ENCODE measurements at regions not wholly inside any gene's neighbourhood (a gene's known extent, or its start where the extent isn't known, plus 50 kb on each side); places are given as distances from the start of the nearest gene placed in this dataset.

- no peak for ATAC-seq (replicated peaks)
- Mint-ChIP-seq H3K9me3 (no peaks in the 10 kb centered on the region), H3K4me1 (peaks cover 20% of the 10 kb centered on the region), H3K4me3 (no peak overlapping the region), H3K27ac (peak overlapping the region; percentile 18), H3K36me3 (ENCODE audit: low read depth) (no peaks in the 10 kb centered on the region), H3K27me3 (no peaks in the 10 kb centered on the region)
Observed at GRCh38 chr10:78980354-78980753, 88.4 kb upstream of the ZMIZ1 start.

GRCh38 chr10:78980815-78981214 lies 88.0 kb upstream of the ZMIZ1 start:
- peak overlapping the region; percentile 60 for H3K4me3 Mint-ChIP-seq
- no peaks in the 10 kb centered on the region for H3K27me3 Mint-ChIP-seq
- H3K9me3 Mint-ChIP-seq, result no peaks in the 10 kb centered on the region
- peaks cover 18% of the 10 kb centered on the region for H3K4me1 Mint-ChIP-seq
- no peak for ATAC-seq (replicated peaks)
- peak overlapping the region; percentile 18 for H3K27ac Mint-ChIP-seq
- H3K36me3 Mint-ChIP-seq (ENCODE audit: low read depth), result no peaks in the 10 kb centered on the region

- Mint-ChIP-seq H3K4me1 (peaks cover 17% of the 10 kb centered on the region), H3K9me3 (no peaks in the 10 kb centered on the region), H3K4me3 (peak overlapping the region; percentile 60), H3K27me3 (no peaks in the 10 kb centered on the region), H3K36me3 (ENCODE audit: low read depth) (no peaks in the 10 kb centered on the region), H3K27ac (peak overlapping the region; percentile 69)
- peak; percentile 89 for ATAC-seq (replicated peaks)
Observed at GRCh38 chr10:78981257-78981969, 87.4 kb upstream of the ZMIZ1 start.

- H3K27ac Mint-ChIP-seq, result no peak overlapping the region
- no peaks in the 10 kb centered on the region for H3K9me3 Mint-ChIP-seq
- ATAC-seq (replicated peaks), result no peak
- H3K4me1 Mint-ChIP-seq, result peaks cover 12% of the 10 kb centered on the region
- peak overlapping the region; percentile 60 for H3K4me3 Mint-ChIP-seq
- H3K36me3 Mint-ChIP-seq (ENCODE audit: low read depth), result no peaks in the 10 kb centered on the region
- no peaks in the 10 kb centered on the region for H3K27me3 Mint-ChIP-seq
Observed at GRCh38 chr10:78981970-78982281, 86.8 kb upstream of the ZMIZ1 start.

- H3K4me1 Mint-ChIP-seq, result peaks cover 8% of the 10 kb centered on the region
- H3K9me3 Mint-ChIP-seq, result no peaks in the 10 kb centered on the region
- H3K27ac Mint-ChIP-seq, result no peak overlapping the region
- no peak for ATAC-seq (replicated peaks)
- H3K27me3 Mint-ChIP-seq, result no peaks in the 10 kb centered on the region
- no peak overlapping the region for H3K4me3 Mint-ChIP-seq
- no peaks in the 10 kb centered on the region for H3K36me3 Mint-ChIP-seq (ENCODE audit: low read depth)
Observed at GRCh38 chr10:78982726-78983125, 86.0 kb upstream of the ZMIZ1 start.

GRCh38 chr10:78983608-78984007 lies 85.2 kb upstream of the ZMIZ1 start:
- H3K27me3 Mint-ChIP-seq, result no peaks in the 10 kb centered on the region
- H3K36me3 Mint-ChIP-seq (ENCODE audit: low read depth), result no peaks in the 10 kb centered on the region
- no peaks in the 10 kb centered on the region for H3K9me3 Mint-ChIP-seq
- ATAC-seq (replicated peaks), result no peak
- no peak overlapping the region for H3K4me3 Mint-ChIP-seq
- H3K27ac Mint-ChIP-seq, result no peak overlapping the region
- peaks cover 8% of the 10 kb centered on the region for H3K4me1 Mint-ChIP-seq

GRCh38 chr10:78985973-78986818 lies 82.6 kb upstream of the ZMIZ1 start:
- Mint-ChIP-seq H3K9me3 (no peaks in the 10 kb centered on the region), H3K4me1 (peaks cover 8% of the 10 kb centered on the region), H3K4me3 (no peak overlapping the region), H3K36me3 (ENCODE audit: low read depth) (no peaks in the 10 kb centered on the region), H3K27me3 (no peaks in the 10 kb centered on the region), H3K27ac (no peak overlapping the region)
- no peak for ATAC-seq (replicated peaks)

- Mint-ChIP-seq H3K36me3 (ENCODE audit: low read depth) (no peaks in the 10 kb centered on the region), H3K9me3 (no peaks in the 10 kb centered on the region), H3K4me3 (peak overlapping the region; percentile 17), H3K27me3 (no peaks in the 10 kb centered on the region), H3K27ac (peak overlapping the region; percentile 10), H3K4me1 (peaks cover 5% of the 10 kb centered on the region)
- ATAC-seq (replicated peaks), result peak; percentile 93
Observed at GRCh38 chr10:78991187-78991586, 77.6 kb upstream of the ZMIZ1 start.

- Mint-ChIP-seq H3K36me3 (ENCODE audit: low read depth) (no peaks in the 10 kb centered on the region), H3K4me3 (peak overlapping the region; percentile 17), H3K27ac (no peak overlapping the region), H3K9me3 (no peaks in the 10 kb centered on the region), H3K4me1 (peaks cover 5% of the 10 kb centered on the region), H3K27me3 (no peaks in the 10 kb centered on the region)
- ATAC-seq (replicated peaks), result peak; percentile 64
Observed at GRCh38 chr10:78992333-78992732, 76.4 kb upstream of the ZMIZ1 start.

- Mint-ChIP-seq H3K4me1 (peaks cover 5% of the 10 kb centered on the region), H3K27me3 (no peaks in the 10 kb centered on the region), H3K36me3 (ENCODE audit: low read depth) (no peaks in the 10 kb centered on the region), H3K27ac (no peak overlapping the region), H3K9me3 (no peaks in the 10 kb centered on the region), H3K4me3 (no peak overlapping the region)
- no peak for ATAC-seq (replicated peaks)
Observed at GRCh38 chr10:78993261-78993945, 75.4 kb upstream of the ZMIZ1 start.

GRCh38 chr10:78995987-78996791 lies 72.6 kb upstream of the ZMIZ1 start:
- Mint-ChIP-seq H3K9me3 (no peaks in the 10 kb centered on the region), H3K4me1 (peaks cover 3% of the 10 kb centered on the region), H3K27me3 (no peaks in the 10 kb centered on the region)

GRCh38 chr10:78996792-78997129 lies 72.0 kb upstream of the ZMIZ1 start:
- Mint-ChIP-seq H3K36me3 (ENCODE audit: low read depth) (no peaks in the 10 kb centered on the region), H3K4me1 (no peaks in the 10 kb centered on the region), H3K9me3 (no peaks in the 10 kb centered on the region), H3K27me3 (no peaks in the 10 kb centered on the region), H3K4me3 (no peak overlapping the region), H3K27ac (no peak overlapping the region)
- no peak for ATAC-seq (replicated peaks)

More at GRCh38 chr10:78995987-78996791, 72.6 kb upstream of the ZMIZ1 start:
- no peak for ATAC-seq (replicated peaks)
- Mint-ChIP-seq H3K27ac (no peak overlapping the region), H3K36me3 (ENCODE audit: low read depth) (no peaks in the 10 kb centered on the region), H3K4me3 (no peak overlapping the region)

GRCh38 chr10:78997635-78998618 lies 70.8 kb upstream of the ZMIZ1 start:
- Mint-ChIP-seq H3K4me1 (no peaks in the 10 kb centered on the region), H3K36me3 (ENCODE audit: low read depth) (no peaks in the 10 kb centered on the region), H3K9me3 (no peaks in the 10 kb centered on the region), H3K4me3 (no peak overlapping the region), H3K27me3 (no peaks in the 10 kb centered on the region), H3K27ac (peak overlapping the region; percentile 47)
- ATAC-seq (replicated peaks), result no peak

Data from activated T-helper 17 cell treated with anti-CD3 and anti-CD28 coated beads, Interleukin-2, amount 50 U/mL, for 72 hours (primary cell).